HG03565 (cell line): ENCODE measurements at regions not wholly inside any gene's neighbourhood (a gene's known extent, or its start where the extent isn't known, plus 50 kb on each side); places are given as distances from the start of the nearest gene placed in this dataset.
"Not testable (repeated sequence)": the region's sequence is repeated elsewhere in the genome, so short reads cannot be mapped to it uniquely, and the experiment has no call there.

Experiments used
- ATAC-seq: cut with Tn5 transposase; IDR thresholded peaks from one replicate; pipeline ENCODE4 v1.9.1; 2021; ENCODE audit warnings: mild to moderate bottlenecking, moderate library complexity; ENCODE audit not compliant: unreplicated experiment

- ATAC-seq = no peak
Measured at GRCh38 chr19:29060813-29061364, 152.1 kb downstream of the UQCRFS1 start.

DNA sequence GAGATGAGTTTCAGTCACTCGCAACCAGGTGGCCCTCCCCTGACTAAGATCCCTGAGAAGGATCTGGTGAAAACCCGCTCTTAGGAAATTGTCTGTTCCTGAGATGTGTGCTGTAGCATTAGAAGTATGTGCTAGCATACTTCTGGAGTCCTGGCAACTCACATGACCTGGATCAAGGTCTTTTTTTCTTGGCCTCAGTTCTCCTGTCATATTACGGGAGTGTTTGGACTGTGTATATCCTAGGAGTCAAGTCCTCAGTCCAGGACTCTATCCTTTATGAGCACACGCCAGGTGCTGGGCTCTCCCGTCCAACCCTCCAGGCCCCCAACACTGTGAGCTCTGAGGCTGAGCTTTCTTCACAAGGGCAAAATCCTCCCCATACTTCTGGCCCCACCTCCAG lies 156.4 kb downstream of the UQCRFS1 start:
- no peak for ATAC-seq

GRCh38 chr19:29054886-29055675 lies 157.9 kb downstream of the UQCRFS1 start:
- ATAC-seq = no peak

DNA sequence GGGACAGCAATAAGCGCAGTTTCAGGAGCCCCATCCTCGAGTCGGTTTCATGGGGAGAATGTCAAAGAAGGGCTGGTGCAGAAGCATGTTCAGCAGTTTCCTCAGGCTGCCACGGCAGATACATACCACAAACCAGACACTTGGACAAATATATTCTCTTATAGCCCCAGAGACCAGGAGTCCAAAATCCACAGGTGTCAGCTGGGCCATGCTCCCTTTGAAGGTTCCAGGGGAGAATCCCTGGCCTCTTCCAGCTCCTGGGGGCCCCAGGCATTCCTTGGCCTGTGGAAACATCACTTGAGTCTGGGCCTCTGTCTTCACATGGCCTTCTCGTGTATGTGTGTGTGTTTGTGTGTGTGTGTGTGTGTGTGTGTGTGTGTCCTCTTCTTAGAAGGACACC lies 164.1 kb downstream of the UQCRFS1 start:
- ATAC-seq = no peak

DNA sequence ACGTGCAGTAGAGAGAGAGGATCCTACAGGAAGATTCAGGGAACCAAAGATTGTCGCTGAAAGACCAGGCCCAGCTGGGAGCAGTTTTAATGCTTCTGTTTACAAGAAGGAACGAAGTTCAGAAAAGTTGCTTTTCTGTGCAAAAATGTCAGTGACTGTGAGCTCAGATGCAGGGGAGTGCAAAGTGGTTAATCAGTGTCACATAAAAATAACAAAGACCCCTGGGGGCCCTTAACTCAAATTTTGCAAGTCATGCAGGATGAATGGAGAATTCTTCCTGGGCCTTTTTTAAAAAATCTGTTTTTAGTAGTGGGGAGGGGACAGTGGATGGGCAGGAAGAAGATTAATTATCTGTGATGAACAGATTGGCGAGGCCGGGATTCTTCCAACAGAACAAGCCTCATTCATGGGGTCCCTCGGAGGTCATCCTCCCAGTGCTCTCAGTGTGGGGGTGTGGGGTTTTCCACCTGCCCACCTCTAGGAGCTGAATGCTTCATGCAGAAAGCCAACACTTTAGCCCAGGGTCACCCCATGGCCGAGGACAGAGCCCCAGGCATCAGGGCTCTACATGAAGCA lies 167.2 kb downstream of the UQCRFS1 start:
- ATAC-seq = no peak

GRCh38 chr19:29044037-29044436 lies 168.9 kb downstream of the UQCRFS1 start:
- ATAC-seq = no peak

- no peak for ATAC-seq
Measured at GRCh38 chr19:29042450-29042849, 170.5 kb downstream of the UQCRFS1 start.

- no peak for ATAC-seq
Measured at GRCh38 chr19:29040951-29041350, 172.0 kb downstream of the UQCRFS1 start.

- ATAC-seq = no peak
Measured at GRCh38 chr19:29040292-29040691, 172.7 kb downstream of the UQCRFS1 start.

DNA sequence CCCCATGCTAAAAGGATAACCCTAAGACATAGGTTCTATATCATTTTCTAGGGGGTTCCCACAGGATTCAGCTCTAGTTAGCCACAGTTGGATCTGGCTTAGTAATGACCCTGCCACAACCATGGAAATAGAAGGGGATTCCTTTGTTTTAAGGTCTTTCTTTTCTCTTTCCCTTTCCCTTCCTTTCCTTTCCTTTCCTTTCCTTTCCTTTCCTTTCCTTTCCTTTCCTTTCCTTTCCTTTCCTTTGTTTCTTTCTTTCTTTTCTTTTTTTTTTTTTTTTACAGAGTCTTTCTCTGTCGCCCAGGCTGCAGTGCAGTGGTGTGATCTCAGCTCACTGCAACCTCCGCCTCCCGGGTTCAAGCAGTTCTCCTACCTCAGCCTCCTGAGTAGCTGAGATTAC lies 173.9 kb downstream of the UQCRFS1 start:
- not testable (repeated sequence) for ATAC-seq

GRCh38 chr19:29031216-29031615 lies 181.7 kb downstream of the UQCRFS1 start:
- no peak for ATAC-seq

GRCh38 chr19:29029268-29029958 lies 183.5 kb downstream of the UQCRFS1 start:
- no peak for ATAC-seq

DNA sequence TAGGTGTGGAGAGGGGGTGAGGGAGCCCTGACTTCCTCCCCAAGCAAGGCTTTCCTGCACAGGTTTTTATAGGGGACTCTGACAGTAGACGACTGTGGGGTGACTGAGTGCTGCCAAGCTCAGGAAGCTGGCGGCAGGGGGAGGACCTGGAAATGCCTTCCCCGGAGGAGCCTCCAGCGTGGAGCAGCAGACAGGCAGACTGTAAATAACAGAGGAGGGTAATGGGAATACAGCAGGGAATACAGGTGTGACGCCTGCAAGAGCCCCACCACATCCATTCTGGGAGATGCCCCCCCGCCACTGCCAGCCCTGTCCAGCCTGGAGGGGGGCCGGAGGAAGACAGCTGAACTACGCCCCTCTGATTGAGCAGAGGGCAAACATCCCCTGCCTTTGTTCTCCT lies 190.4 kb downstream of the UQCRFS1 start:
- no peak for ATAC-seq

GRCh38 chr19:29022165-29022564 lies 190.8 kb downstream of the UQCRFS1 start:
- ATAC-seq = no peak

GRCh38 chr19:29021232-29021916 lies 191.6 kb downstream of the UQCRFS1 start:
- ATAC-seq = no peak

- ATAC-seq = no peak
Measured at GRCh38 chr19:29019403-29019802, 193.5 kb downstream of the UQCRFS1 start.

GRCh38 chr19:29018542-29018941 lies 194.4 kb downstream of the UQCRFS1 start:
- ATAC-seq = no peak

DNA sequence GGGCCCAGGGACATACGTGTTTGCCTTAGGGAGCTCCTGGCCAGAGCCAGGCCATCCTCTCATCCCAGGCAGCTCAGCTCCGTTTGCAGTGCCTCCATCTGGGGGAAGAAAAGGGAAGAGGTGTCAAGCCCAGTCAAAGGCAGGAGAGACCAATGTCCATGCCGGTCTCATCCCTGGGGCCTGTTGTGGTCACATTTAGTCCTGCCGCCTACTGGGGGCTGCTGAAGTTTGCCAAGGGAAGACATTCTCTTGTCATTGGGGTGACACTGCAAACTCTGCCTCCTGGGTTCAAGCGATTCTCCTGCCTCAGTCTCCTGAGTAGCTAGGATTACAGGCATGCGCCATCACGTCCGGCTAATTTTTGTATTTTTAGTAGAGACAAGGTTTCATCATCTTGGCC lies 195.2 kb downstream of the UQCRFS1 start:
- no peak for ATAC-seq

- ATAC-seq = no peak
Measured at GRCh38 chr19:29016926-29017760, 195.8 kb downstream of the UQCRFS1 start.

DNA sequence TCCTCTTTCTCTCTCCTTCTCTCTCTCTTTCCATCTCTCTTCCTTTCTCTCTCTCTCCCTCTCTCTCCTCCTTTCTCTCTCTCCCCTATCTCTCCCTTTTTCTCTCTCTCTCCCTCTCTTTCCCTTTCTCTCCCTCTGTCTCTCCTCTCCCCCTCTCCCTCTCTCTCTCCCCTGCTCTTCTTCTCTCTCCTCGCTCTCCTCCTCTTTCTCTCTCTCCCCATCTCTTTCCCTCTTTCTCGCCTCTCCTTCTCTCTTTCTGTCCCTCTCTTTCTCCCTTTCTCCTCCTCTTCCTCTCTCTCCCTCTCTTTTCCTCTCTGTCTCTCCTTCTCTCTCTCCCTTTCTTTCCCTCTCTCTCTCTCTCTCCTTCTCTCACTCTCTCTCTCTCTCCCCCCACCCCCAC lies 196.6 kb downstream of the UQCRFS1 start:
- no peak for ATAC-seq
